Right lobe of liver (tissue), 4 donors: ENCODE measurements at regions not wholly inside any gene's neighbourhood (a gene's known extent, or its start where the extent isn't known, plus 50 kb on each side); places are given as distances from the start of the nearest gene placed in this dataset.

Source experiments
- POLR2A ChIP-seq: fragments of 450-650 bp; IDR thresholded peaks from one replicate; pipeline ENCODE4 v1.6.1; 2017; ENCODE audit warnings: antibody characterized with exemption, mild to moderate bottlenecking
- TF ChIP-seq, protein P1 (sequence below), 4 donors: fragments of 200-600 bp in 3 of 4; fragments of 450-650 bp in 1 of 4; IDR thresholded peaks; one replicate each; pipeline versions ENCODE4 v1.5.1 to v1.8.0; 2016 to 2022; ENCODE audit warnings: antibody characterized with exemption in 4 of 4, mild to moderate bottlenecking in 2 of 4
- donor health status: DM: no; HTN: no; CAD: no.
- donor health status: DM: no; HTN: no; CAD: no.
- donor health status: DM: no; HTN: yes; CAD: no.

DNA sequence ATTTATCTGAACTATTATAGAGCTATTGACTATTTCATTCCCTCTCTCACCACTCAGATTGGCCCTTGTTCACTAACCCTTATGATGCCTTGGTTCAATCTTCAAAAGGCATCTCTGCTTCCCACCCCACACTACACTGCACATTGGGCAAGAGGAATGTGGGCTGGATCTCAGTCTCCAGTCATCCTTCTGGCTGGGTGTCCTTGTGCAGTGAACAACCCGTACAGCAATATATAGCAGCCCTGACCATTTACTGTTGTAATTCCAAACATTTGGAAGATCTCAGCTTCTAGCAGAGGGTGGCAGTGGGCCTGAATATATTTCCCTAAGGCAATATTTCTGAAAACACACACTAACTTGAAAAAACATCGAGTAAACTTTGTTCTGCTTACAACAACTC is 199.2 kb upstream of the GDNF start:
- no peak for TF ChIP-seq POLR2A
- TF ChIP-seq, protein P1, sequence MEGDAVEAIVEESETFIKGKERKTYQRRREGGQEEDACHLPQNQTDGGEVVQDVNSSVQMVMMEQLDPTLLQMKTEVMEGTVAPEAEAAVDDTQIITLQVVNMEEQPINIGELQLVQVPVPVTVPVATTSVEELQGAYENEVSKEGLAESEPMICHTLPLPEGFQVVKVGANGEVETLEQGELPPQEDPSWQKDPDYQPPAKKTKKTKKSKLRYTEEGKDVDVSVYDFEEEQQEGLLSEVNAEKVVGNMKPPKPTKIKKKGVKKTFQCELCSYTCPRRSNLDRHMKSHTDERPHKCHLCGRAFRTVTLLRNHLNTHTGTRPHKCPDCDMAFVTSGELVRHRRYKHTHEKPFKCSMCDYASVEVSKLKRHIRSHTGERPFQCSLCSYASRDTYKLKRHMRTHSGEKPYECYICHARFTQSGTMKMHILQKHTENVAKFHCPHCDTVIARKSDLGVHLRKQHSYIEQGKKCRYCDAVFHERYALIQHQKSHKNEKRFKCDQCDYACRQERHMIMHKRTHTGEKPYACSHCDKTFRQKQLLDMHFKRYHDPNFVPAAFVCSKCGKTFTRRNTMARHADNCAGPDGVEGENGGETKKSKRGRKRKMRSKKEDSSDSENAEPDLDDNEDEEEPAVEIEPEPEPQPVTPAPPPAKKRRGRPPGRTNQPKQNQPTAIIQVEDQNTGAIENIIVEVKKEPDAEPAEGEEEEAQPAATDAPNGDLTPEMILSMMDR (IDR thresholded peaks at IDR 0.05), result no peak
